ENCODE measurements at regions not wholly inside any gene's neighbourhood (a gene's known extent, or its start where the extent isn't known, plus 50 kb on each side); places are given as distances from the start of the nearest gene placed in this dataset.

- Mint-ChIP-seq H3K27ac (no peak overlapping the region), H3K4me1 (no peaks in the 10 kb centered on the region), H3K4me3 (no peak overlapping the region), H3K9me3 (ENCODE audit: insufficient read depth) (no peaks in the 10 kb centered on the region), H3K27me3 (no peaks in the 10 kb centered on the region)
- H3K27ac ChIP-seq (ENCODE audit: low read length in 2 of 2): no peak overlapping the region
- H3K36me3 ChIP-seq (replicated peaks in 1 of 2; ENCODE audit: control extremely low read depth in 1 of 2, control insufficient read depth in 1 of 2, extremely low read depth in 1 of 2, insufficient read depth in 2 of 2, low read length in 1 of 2): no peaks in the 10 kb centered on the region
- no peak overlapping the region for H3K9ac ChIP-seq (ENCODE audit: low read length)
- DNase-seq (no peak), ATAC-seq (ENCODE audit: low read depth) (no peak)
- no peaks in the 10 kb centered on the region for H3K9me3 ChIP-seq (ENCODE audit: control extremely low read depth in 1 of 3, control insufficient read depth in 2 of 3, insufficient read depth in 1 of 3, low read length in 2 of 3)
- POLR2A ChIA-PET: no interaction called here
- no peak overlapping the region for H2AFZ ChIP-seq (ENCODE audit: insufficient read depth, low read depth, low read length, poor library complexity, severe bottlenecking)
- H3K4me3 ChIP-seq (ENCODE audit: control extremely low read depth in 1 of 5, extremely low read depth in 1 of 5, insufficient read depth in 1 of 5, low read depth in 2 of 5, low read length in 4 of 5): no peak overlapping the region
- no peaks in the 10 kb centered on the region for H3K27me3 ChIP-seq (replicated peaks in 1 of 4; ENCODE audit: control extremely low read depth in 1 of 4, control insufficient read depth in 3 of 4, insufficient read depth in 4 of 4, low read length in 3 of 4)
- TF ChIP-seq EZH2 (IDR thresholded peaks at IDR 0.05; ENCODE audit: borderline replicate concordance, insufficient read depth, low read depth, low read length, poor library complexity, severe bottlenecking) (no peak), CTCF (IDR thresholded peaks at IDR 0.05) (no peak)
- H3K4me1 ChIP-seq (ENCODE audit: control insufficient read depth in 2 of 2, insufficient read depth in 2 of 2, low read length in 2 of 2): no peaks in the 10 kb centered on the region
- no peak overlapping the region for H3K4me2 ChIP-seq (replicated peaks; ENCODE audit: low read depth, low read length, poor library complexity, severe bottlenecking)
- no CpG with 5 or more reads among the region's 4 CpGs for WGBS (ENCODE audit: insufficient coverage)
- H4K20me1 ChIP-seq (ENCODE audit: control insufficient read depth, insufficient read depth, low read length, poor library complexity, severe bottlenecking): no peaks in the 10 kb centered on the region
- intact Hi-C loops (cut with micrococcal nuclease): no loop called here
- CTCF ChIA-PET: no interaction called here
- no peaks in the 10 kb centered on the region for H3K79me2 ChIP-seq (ENCODE audit: control insufficient read depth, insufficient read depth, low read length)
Measured at GRCh38 chrX:109822861-109823260, 89.8 kb upstream of the ACSL4 start.

DNA sequence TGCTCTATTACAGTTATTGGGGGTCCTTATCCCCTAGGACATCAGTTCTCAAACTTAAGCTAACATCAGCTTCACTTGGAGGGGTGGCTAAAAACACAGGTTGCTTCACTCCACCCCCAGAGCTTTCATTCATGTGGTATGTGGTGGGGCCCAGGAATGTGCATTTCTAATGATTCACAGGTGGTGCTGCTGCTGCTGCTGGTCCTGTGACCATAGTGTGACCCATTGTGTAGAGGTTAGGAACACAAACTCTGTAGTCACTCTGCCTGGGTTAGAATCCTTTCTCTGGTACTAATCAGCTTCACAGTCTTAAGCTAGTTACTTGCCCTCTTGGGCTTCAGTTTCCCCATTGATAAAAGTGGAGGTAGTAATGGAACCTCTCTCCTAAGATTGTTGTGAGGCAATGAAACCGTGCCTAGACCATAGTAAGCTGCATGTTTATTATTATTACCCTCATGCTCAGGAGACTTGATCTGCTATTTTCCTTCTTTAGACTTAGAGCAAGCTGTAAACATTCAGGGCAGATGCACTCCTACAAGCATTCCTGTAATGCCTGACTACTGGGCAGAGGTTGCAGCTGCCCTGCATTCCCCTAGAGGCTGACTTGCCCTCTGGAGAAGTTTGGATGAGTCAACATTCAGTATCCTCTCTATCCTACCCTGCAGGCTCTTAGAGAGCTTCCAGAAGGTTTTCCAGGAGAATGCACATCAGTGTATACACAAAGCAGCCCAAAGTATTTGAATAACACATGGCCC is 94.1 kb upstream of the ACSL4 start:
- H3K27ac ChIP-seq (ENCODE audit: low read length in 2 of 2): no peak overlapping the region
- no peaks in the 10 kb centered on the region for H3K27me3 Mint-ChIP-seq
- H3K4me1 ChIP-seq (ENCODE audit: control insufficient read depth in 2 of 2, insufficient read depth in 2 of 2, low read length in 2 of 2): no peaks in the 10 kb centered on the region
- H2AFZ ChIP-seq (ENCODE audit: insufficient read depth, low read depth, low read length, poor library complexity, severe bottlenecking): no peak overlapping the region
- H3K27me3 ChIP-seq (replicated peaks in 1 of 4; ENCODE audit: control extremely low read depth in 1 of 4, control insufficient read depth in 3 of 4, insufficient read depth in 4 of 4, low read length in 3 of 4): no peaks in the 10 kb centered on the region
- H3K4me2 ChIP-seq (replicated peaks; ENCODE audit: low read depth, low read length, poor library complexity, severe bottlenecking): no peak overlapping the region
- no CpG with 5 or more reads among the region's 1 CpG for WGBS (ENCODE audit: insufficient coverage)
- H3K9me3 Mint-ChIP-seq (ENCODE audit: insufficient read depth): no peaks in the 10 kb centered on the region
- no peak for DNase-seq
- ATAC-seq (ENCODE audit: low read depth): no peak
- H3K4me1 Mint-ChIP-seq: peaks cover 6% of the 10 kb centered on the region
- intact Hi-C loops (cut with micrococcal nuclease): no loop called here
- H4K20me1 ChIP-seq (ENCODE audit: control insufficient read depth, insufficient read depth, low read length, poor library complexity, severe bottlenecking): no peaks in the 10 kb centered on the region
- no peaks in the 10 kb centered on the region for H3K36me3 ChIP-seq (replicated peaks in 1 of 2; ENCODE audit: control extremely low read depth in 1 of 2, control insufficient read depth in 1 of 2, extremely low read depth in 1 of 2, insufficient read depth in 2 of 2, low read length in 1 of 2)
- H3K27ac Mint-ChIP-seq: no peak overlapping the region
- no peaks in the 10 kb centered on the region for H3K9me3 ChIP-seq (ENCODE audit: control extremely low read depth in 1 of 3, control insufficient read depth in 2 of 3, insufficient read depth in 1 of 3, low read length in 2 of 3)
- ChIA-PET POLR2A (no interaction called here), CTCF (no interaction called here)
- H3K4me3 ChIP-seq (ENCODE audit: control extremely low read depth in 1 of 5, extremely low read depth in 1 of 5, insufficient read depth in 1 of 5, low read depth in 2 of 5, low read length in 4 of 5): no peak overlapping the region
- H3K4me3 Mint-ChIP-seq: no peak overlapping the region
- no peaks in the 10 kb centered on the region for H3K79me2 ChIP-seq (ENCODE audit: control insufficient read depth, insufficient read depth, low read length)
- TF ChIP-seq EZH2 (IDR thresholded peaks at IDR 0.05; ENCODE audit: borderline replicate concordance, insufficient read depth, low read depth, low read length, poor library complexity, severe bottlenecking) (no peak), CTCF (IDR thresholded peaks at IDR 0.05) (no peak)
- H3K9ac ChIP-seq (ENCODE audit: low read length): no peak overlapping the region

Data from B cell (primary cell).